HEK293 (cell line): ENCODE measurements at regions not wholly inside any gene's neighbourhood (a gene's known extent, or its start where the extent isn't known, plus 50 kb on each side); places are given as distances from the start of the nearest gene placed in this dataset.

Experiments used
- CTCF ChIP-seq: fragments of 450-650 bp; formaldehyde crosslinking; IDR thresholded peaks from 2 replicates; pipeline ENCODE4 v1.5.1; 2016; ENCODE audit warnings: missing biosample characterization, missing genetic modification characterization
- GLI4 ChIP-seq: fragments of 450-650 bp; formaldehyde crosslinking; IDR thresholded peaks from 2 replicates; pipeline ENCODE4 v1.5.1; 2016; ENCODE audit warnings: missing biosample characterization, missing genetic modification characterization
- KLF1 ChIP-seq: fragments of 450-650 bp; formaldehyde crosslinking; IDR thresholded peaks from 2 replicates; pipeline ENCODE4 v1.5.1; 2016; ENCODE audit warnings: missing biosample characterization, missing genetic modification characterization
- KLF7 ChIP-seq: fragments of 450-650 bp; formaldehyde crosslinking; IDR thresholded peaks from 2 replicates; pipeline ENCODE4 v1.5.1; 2016; ENCODE audit warnings: missing biosample characterization, missing genetic modification characterization, borderline replicate concordance
- PATZ1 ChIP-seq: fragments of 450-650 bp; formaldehyde crosslinking; IDR thresholded peaks from 2 replicates; pipeline ENCODE4 v1.5.1; 2016; ENCODE audit warnings: missing biosample characterization, missing genetic modification characterization
- REPIN1 ChIP-seq: fragments of 450-650 bp; formaldehyde crosslinking; IDR thresholded peaks from 2 replicates; pipeline ENCODE4 v1.5.1; 2017; ENCODE audit warnings: missing biosample characterization, missing genetic modification characterization, low read depth
- ZNF112 ChIP-seq: fragments of 450-650 bp; formaldehyde crosslinking; IDR thresholded peaks from 2 replicates; pipeline ENCODE4 v1.5.0; 2017; ENCODE audit warnings: missing biosample characterization, missing genetic modification characterization
- ZNF146 ChIP-seq: fragments of 450-650 bp; formaldehyde crosslinking; IDR thresholded peaks from 2 replicates; pipeline ENCODE4 v1.5.1; 2016; ENCODE audit warnings: missing biosample characterization, missing genetic modification characterization
- ZNF488 ChIP-seq: fragments of 450-650 bp; formaldehyde crosslinking; IDR thresholded peaks from 2 replicates; pipeline ENCODE4 v1.5.1; 2016; ENCODE audit warnings: missing biosample characterization, missing genetic modification characterization
- ZNF558 ChIP-seq: fragments of 450-650 bp; formaldehyde crosslinking; IDR thresholded peaks from 2 replicates; pipeline ENCODE4 v1.5.1; 2016; ENCODE audit warnings: missing biosample characterization, missing genetic modification characterization
- ZNF629 ChIP-seq: fragments of 450-650 bp; formaldehyde crosslinking; IDR thresholded peaks from 2 replicates; pipeline ENCODE4 v1.5.1; 2017; ENCODE audit warnings: missing biosample characterization, missing genetic modification characterization

- no peak for TF ChIP-seq ZNF558 (tag by site-specific recombination)
- TF ChIP-seq CTCF (tag by site-specific recombination) = no peak
- no peak for TF ChIP-seq ZNF629 (tag by site-specific recombination)
- no peak for TF ChIP-seq KLF7
- no peak for TF ChIP-seq REPIN1 (tag by site-specific recombination)
- TF ChIP-seq PATZ1 (tag by site-specific recombination) = no peak
- TF ChIP-seq ZNF488 (tag by site-specific recombination) = no peak
- no peak for TF ChIP-seq ZNF146
- no peak for TF ChIP-seq GLI4 (tag by site-specific recombination)
- no peak for TF ChIP-seq KLF1
- no peak for TF ChIP-seq ZNF112
Measured at GRCh38 chr11:8858808-8859207, 52.2 kb upstream of the AKIP1 start.
